ENCODE measurements at regions not wholly inside any gene's neighbourhood (a gene's known extent, or its start where the extent isn't known, plus 50 kb on each side); places are given as distances from the start of the nearest gene placed in this dataset.

- no peak for DNase-seq
Measured at GRCh38 chr3:104723000-104723399, 643.7 kb upstream of the ALCAM start.

- no peak for DNase-seq
Measured at GRCh38 chr3:104731074-104731473, 635.6 kb upstream of the ALCAM start.

GRCh38 chr3:104734627-104735026 lies 632.1 kb upstream of the ALCAM start:
- DNase-seq, result no peak

- no peak for DNase-seq
Measured at GRCh38 chr3:104735691-104736090, 631.0 kb upstream of the ALCAM start.

GRCh38 chr3:104738271-104738670 lies 628.4 kb upstream of the ALCAM start:
- no peak for DNase-seq

- no peak for DNase-seq
Measured at GRCh38 chr3:104740874-104741379, 625.8 kb upstream of the ALCAM start.

GRCh38 chr3:104742044-104742443 lies 624.7 kb upstream of the ALCAM start:
- no peak for DNase-seq

GRCh38 chr3:104745313-104745712 lies 621.4 kb upstream of the ALCAM start:
- DNase-seq, result no peak

GRCh38 chr3:104746056-104746455 lies 620.7 kb upstream of the ALCAM start:
- no peak for DNase-seq

- no peak for DNase-seq
Measured at GRCh38 chr3:104750581-104750980, 616.1 kb upstream of the ALCAM start.

- no peak for DNase-seq
Measured at GRCh38 chr3:104755791-104756190, 610.9 kb upstream of the ALCAM start.

GRCh38 chr3:104763007-104763406 lies 603.7 kb upstream of the ALCAM start:
- DNase-seq, result no peak

- no peak for DNase-seq
Measured at GRCh38 chr3:104764496-104764895, 602.2 kb upstream of the ALCAM start.

- DNase-seq, result no peak
Measured at GRCh38 chr3:104768886-104769285, 597.8 kb upstream of the ALCAM start.

- no peak for DNase-seq
Measured at GRCh38 chr3:104779324-104779723, 587.4 kb upstream of the ALCAM start.

- DNase-seq, result no peak
Measured at GRCh38 chr3:104781112-104781511, 585.6 kb upstream of the ALCAM start.

GRCh38 chr3:104785947-104786346 lies 580.8 kb upstream of the ALCAM start:
- DNase-seq, result no peak

- no peak for DNase-seq
Measured at GRCh38 chr3:104787306-104787705, 579.4 kb upstream of the ALCAM start.

- DNase-seq, result no peak
Measured at GRCh38 chr3:104788807-104789206, 577.9 kb upstream of the ALCAM start.

GRCh38 chr3:104791331-104791730 lies 575.4 kb upstream of the ALCAM start:
- no peak for DNase-seq

- DNase-seq, result no peak
Measured at GRCh38 chr3:104796556-104796955, 570.2 kb upstream of the ALCAM start.

- no peak for DNase-seq
Measured at GRCh38 chr3:104805042-104805441, 561.7 kb upstream of the ALCAM start.

- DNase-seq, result no peak
Measured at GRCh38 chr3:104805508-104805907, 561.2 kb upstream of the ALCAM start.

- DNase-seq, result no peak
Measured at GRCh38 chr3:104810896-104811295, 555.8 kb upstream of the ALCAM start.

- no peak for DNase-seq
Measured at GRCh38 chr3:104816008-104816407, 550.7 kb upstream of the ALCAM start.

GRCh38 chr3:104816716-104817115 lies 550.0 kb upstream of the ALCAM start:
- DNase-seq, result no peak
